DMS79 (cell line): ENCODE measurements at regions not wholly inside any gene's neighbourhood (a gene's known extent, or its start where the extent isn't known, plus 50 kb on each side); places are given as distances from the start of the nearest gene placed in this dataset.
"Not testable (repeated sequence)": the region's sequence is repeated elsewhere in the genome, so short reads cannot be mapped to it uniquely, and the experiment has no call there.

Experiments used
- DNase-seq: peaks from one replicate; lab custom pipeline; 2025; lab: John Stamatoyannopoulos, UW

DNA sequence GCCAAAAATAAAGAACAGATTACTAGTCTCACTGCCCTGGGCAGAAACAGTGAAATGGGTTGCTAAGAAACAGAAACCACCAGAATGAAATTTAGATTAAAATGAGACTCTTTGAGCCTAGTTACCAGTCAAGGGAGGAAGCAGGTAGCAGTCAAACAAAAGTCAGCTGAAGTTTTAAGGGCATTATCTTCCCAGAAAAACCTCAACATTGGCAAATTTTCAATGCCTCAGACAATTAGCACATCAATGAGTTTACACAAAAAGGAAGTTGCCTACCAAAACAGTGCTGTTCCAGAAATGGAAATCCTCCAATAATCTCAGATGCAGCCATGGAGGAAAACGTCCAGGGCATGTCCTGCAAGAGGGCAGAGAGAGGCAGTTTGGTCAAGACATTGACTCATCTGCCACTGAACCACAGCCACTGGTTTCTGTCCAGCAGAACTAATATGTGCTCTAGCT is 399.7 kb upstream of the ADGRB3 start:
- DNase-seq, result no peak

DNA sequence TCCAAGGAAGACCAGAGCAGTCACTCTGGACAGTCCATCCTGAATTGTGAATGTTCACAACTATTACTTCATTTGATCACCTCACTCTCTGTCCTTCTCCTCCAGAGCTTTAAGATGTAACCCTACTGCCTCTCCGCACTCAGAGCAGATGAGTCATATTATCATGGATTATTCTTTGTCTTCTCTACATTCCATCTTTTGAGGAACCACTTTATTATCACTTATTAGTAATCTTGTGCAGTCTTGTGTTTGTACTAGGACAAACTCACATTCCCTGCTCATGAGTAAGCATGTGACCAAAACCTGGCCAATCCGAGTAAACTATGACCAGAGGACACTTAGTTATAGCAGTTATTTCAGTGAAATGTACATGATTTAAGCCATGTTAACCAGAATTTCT is 401.5 kb upstream of the ADGRB3 start:
- no peak for DNase-seq

DNA sequence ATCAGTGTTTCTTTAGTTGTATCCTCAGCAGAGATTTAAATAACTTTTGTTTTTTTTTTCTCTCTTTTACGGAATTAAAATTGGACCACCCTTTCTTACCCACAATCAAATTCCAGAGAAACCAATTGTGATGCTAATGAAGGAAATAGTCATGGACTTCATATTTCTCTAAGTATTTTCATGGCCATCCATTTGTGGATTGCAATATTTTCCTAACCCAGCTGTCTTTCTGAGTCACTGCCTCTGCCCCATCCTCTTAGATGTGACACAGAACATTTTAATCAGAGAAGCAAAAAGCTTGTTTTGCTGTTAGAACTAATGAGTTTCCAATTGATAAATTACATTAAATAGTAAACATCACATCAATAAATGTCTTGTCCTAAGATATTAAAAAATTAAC is 405.5 kb upstream of the ADGRB3 start:
- no peak for DNase-seq

GRCh38 chr6:68226460-68226859 is 408.6 kb upstream of the ADGRB3 start:
- no peak for DNase-seq

DNA sequence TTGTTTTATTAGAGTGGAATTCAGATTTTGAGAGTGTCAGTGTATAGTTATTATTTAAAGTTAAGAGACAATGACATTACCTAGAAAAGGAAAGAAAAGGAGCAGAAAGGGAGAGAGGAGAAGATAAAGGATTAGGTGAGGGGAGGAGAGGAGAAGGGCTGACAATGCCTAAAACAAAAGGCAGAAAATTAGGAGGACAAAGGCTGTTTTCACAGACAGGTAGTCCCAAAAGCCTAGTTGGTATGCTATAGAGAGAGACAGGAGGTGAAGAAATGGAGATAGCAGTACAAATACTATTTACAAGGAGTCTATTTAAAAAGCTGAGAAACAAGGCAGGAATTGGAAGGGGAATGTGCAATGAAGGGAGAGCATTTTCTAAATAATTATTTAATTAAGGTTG is 409.4 kb upstream of the ADGRB3 start:
- DNase-seq, result no peak

GRCh38 chr6:68211242-68211795 is 423.8 kb upstream of the ADGRB3 start:
- DNase-seq, result no peak

GRCh38 chr6:68207612-68208011 is 427.5 kb upstream of the ADGRB3 start:
- DNase-seq, result not testable (repeated sequence)

DNA sequence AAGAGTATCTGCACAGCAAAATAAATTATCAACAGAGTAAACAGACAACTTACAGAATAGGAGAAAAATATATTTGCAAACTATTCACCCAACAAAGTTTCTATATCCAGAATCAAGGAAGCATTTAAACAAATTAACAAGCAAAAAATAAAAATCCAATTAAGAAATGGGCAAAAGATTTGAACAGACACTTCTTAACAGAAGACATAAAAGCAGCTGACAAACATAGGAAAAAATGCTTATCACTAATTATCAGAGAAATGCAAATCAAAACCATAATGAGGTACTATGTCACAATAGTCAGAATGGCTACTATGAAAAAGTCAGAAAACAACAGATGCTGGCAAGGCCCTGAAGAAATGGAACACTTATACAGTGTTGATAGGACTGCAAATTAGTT is 434.2 kb upstream of the ADGRB3 start:
- DNase-seq, result no peak

DNA sequence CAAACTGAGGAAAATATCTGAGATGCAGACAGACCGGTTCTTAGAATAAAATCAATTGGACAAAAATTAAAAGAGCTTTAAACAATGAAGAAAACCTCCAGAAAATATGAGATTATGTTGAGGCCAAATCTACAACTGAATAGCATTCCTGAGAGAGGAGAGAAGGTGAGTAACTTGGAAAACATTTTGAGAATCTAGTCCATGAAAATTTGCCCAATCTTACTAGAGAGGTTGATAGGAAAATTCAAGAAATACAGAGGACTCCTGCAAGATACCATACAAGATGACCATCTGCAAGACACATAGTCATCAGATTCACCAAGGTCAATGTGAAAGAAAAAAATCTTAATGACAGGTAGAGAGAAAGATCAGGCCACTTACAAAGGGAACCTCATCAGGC is 437.7 kb upstream of the ADGRB3 start:
- DNase-seq, result no peak

GRCh38 chr6:68196645-68197044 is 438.4 kb upstream of the ADGRB3 start:
- DNase-seq, result no peak

- not testable (repeated sequence) for DNase-seq
These were observed 439.3 kb upstream of the ADGRB3 start for GRCh38 chr6:68195753-68196152.

DNA sequence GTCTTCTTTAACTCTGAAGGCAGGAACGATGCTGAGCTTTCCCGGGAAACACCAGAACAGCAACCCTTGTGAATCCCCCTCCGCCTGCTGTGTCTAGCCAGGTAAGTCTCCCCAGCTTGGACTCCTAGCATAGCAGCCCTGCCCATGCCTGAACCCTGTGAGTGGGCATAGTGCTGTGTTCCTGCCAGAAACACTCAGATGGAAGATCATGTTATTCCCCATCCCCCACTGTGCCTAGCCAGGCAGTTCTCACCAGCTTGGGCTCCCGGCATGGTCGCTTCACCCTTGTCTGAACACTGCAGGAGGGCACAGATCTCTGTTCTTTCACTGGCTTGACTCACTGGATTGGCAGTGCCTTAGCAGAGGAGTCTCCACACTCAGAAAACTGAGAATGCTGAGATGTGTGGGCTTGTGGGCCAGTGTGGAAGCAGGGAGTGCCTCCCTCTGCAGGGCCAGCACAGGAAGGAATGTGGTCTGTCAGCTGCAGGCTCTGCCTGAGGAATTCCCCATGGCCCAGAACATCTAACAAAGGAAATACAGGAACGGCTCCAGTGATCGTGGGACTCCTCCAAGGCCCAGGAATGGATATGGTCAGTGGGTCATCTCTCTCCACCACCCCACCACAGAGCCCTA is 440.1 kb upstream of the ADGRB3 start:
- DNase-seq, result no peak

DNA sequence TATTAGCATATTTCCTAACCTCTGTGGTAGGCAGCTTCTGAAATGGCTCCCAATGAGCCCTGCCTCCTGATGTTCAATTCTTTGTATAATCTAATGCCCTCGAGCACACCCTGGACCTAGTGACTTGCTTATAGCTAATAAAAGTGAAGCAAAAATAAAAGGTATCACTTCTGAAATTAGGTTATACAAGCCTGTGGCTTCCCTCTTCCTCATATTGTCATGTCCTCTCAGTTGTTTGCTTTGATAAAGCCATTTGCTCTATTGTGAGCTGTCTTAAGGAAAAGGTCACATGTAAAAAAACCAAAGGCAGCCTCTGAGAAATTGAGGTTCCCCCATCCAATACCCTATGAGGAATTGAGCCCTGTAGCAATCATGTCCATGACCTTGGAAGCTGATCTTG is 442.1 kb upstream of the ADGRB3 start:
- no peak for DNase-seq

DNA sequence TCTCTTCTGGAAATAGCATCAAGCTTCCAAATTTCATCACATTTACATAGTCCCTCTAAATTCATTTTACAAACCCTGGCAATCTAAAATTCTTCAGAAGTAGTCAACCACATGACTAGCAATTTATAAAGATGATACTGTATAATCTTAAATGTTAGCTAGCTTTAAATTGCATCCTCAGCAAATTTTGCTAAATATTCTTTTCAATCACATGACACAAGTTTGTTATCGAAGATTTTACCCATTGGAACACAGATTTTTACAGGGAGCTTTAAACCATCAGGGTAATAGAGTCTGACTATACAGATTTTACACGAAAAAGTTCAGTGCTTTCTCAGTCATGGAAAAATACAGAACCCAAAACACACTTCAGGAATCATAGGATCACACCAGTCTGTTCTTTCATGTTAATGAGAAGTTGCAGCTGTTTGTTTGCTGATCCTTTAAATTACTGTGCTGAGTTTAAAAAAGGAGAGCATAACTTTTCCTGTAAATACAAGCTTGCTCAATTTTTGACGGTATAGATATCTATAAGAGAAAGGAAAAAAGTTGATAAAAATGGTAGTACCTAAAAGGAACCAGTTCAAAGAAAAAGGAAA is 445.8 kb upstream of the ADGRB3 start:
- no peak for DNase-seq

GRCh38 chr6:68186870-68187269 is 448.2 kb upstream of the ADGRB3 start:
- DNase-seq, result no peak

- DNase-seq, result no peak
These were observed 452.7 kb upstream of the ADGRB3 start for GRCh38 chr6:68182386-68182785.

- not testable (repeated sequence) for DNase-seq
These were observed 454.1 kb upstream of the ADGRB3 start for GRCh38 chr6:68181027-68181426.

DNA sequence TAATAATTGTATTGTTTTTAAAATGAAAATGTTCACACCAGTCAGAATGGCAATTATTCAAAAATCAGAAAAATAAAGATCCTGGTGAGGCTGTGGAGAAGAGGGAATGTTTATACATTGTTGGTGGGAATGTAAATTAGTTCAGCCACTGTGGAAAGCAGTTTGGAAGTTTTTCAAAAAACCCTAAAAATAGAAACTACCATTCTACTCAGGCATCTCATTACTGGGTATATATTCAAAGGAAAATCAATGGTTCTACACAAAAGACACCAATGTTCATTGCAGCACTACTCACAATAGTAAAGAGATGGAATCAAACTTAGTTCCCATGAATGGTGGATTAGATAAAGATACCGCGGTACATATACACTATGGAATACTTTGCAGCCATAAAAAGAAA is 461.5 kb upstream of the ADGRB3 start:
- no peak for DNase-seq

DNA sequence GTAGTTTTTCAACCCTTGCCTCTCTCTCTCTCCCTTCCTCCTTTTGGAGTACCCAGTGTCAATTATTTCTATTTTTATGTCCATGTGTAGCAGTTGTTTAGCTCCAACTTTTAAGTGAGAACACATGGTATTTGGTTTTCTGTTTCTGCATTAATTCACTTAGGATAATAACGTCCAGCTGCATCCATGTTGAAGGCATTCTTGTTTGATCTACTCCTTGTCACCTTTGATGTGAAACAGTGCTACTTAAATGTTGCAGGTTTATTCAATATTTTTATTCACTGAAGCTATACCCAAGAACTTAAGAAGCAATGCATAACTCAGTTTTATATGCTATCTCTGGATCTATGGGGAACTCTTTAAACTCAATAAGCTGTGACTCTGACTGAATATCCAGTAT is 465.2 kb upstream of the ADGRB3 start:
- DNase-seq, result no peak

DNA sequence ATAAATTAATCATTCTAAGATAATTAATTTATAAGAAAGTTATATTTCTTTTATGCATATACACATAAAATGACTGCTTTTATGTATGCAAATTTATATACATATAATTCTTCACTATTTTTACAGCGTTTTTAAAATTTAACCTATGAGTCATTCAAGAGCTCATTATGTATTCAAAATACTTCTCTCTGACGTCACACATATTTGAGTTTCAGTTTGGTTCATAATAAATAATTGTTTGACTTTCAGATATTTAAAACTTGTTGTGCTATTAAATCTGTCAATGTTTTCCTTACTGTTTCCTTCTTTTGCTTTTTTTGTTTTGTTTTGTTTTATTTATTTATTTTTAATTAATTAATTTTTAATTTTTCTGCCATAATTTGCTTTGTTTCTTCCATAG is 467.5 kb upstream of the ADGRB3 start:
- DNase-seq, result no peak

DNA sequence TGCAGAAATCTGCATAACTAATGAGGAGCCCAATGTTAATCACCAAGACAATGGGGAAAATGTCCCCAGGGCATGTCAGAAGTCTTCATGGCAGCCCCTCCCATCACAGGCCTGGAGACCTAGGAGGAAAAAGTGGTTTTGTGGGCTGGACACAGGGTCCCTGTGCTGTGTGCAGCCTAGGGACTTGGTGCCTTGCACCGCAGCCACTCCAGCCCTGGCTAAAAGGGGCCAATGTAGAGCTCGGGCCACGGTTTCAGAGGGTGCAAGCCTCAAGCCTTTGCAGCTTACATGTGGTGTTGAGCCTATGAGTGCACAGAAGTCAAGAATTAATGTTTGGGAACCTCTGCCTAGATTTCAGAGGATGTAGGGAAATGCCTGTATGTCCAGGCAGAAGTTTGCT is 474.3 kb upstream of the ADGRB3 start:
- not testable (repeated sequence) for DNase-seq

- no peak for DNase-seq
These were observed 474.7 kb upstream of the ADGRB3 start for GRCh38 chr6:68160348-68160747.

DNA sequence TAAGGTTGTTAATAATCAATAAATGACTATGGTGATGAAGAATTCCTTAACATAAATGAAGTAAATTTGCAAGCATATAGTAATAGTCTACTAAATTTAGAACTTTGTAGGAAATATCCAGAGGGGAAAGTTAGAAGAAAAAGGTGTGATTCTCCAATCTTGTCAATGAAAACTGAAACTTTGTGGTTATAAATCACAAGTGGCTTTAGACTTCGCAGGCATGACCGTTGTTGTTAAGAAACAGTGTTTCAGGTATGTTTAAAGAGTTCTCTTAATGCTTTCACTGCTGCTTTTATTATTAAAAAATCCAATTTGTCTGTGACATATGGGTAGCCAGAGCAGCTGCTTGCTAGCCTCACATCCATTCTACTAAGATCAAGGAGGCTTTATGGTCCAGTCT is 475.6 kb upstream of the ADGRB3 start:
- no peak for DNase-seq

- DNase-seq, result no peak
These were observed 476.8 kb upstream of the ADGRB3 start for GRCh38 chr6:68158256-68158655.
